A549 (cell line): ENCODE measurements at regions not wholly inside any gene's neighbourhood (a gene's known extent, or its start where the extent isn't known, plus 50 kb on each side); places are given as distances from the start of the nearest gene placed in this dataset.

ENCODE experiments used
- NR3C1 ChIP-seq: fragments of >200 bp; sonication (Bioruptor Twin); formaldehyde crosslinking; IDR thresholded peaks from 3 replicates; pipeline ENCODE4 v1.6.1; 2017
- TF ChIP-seq, protein P1 (sequence below): fragments of 450-650 bp; IDR thresholded peaks from 2 replicates; pipeline ENCODE4 v1.6.1; 2014; ENCODE audit warnings: antibody characterized with exemption
- TF ChIP-seq, protein P2 (sequence below): fragments of >200 bp; sonication (Bioruptor Twin); formaldehyde crosslinking; IDR thresholded peaks from 3 replicates; pipeline ENCODE4 v1.5.1; 2016

DNA sequence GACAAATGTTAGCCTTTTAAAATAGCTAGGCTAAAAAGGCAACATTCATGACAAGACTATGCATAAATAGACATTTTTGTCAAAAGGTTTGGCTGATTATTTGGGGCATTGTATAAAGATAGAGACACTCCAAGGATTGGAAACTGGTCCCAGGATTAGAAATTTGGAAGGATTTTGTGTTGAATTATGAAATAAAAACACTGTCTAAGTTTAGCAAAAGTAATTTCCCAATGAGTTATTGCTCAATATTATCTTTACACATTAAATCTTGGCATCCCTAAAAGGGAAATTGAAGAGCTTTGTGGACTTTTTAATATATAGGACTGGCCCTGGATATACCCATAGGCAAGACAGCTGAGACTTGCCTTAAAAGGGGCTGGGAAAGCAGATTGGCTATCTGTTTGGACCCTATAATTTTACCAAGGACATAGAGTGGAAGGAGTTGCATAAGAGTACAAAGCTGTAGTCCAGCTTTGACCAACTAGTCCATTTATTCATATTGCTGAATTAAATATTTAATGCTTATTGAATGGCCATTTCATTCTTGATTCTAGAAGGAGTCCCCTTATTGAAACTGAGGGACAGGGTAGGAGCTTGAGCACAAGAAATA, 382.7 kb downstream of the METTL15 start:
- TF ChIP-seq, protein P1, sequence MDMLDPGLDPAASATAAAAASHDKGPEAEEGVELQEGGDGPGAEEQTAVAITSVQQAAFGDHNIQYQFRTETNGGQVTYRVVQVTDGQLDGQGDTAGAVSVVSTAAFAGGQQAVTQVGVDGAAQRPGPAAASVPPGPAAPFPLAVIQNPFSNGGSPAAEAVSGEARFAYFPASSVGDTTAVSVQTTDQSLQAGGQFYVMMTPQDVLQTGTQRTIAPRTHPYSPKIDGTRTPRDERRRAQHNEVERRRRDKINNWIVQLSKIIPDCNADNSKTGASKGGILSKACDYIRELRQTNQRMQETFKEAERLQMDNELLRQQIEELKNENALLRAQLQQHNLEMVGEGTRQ: no peak
- no peak for TF ChIP-seq NR3C1
- TF ChIP-seq, protein P2, sequence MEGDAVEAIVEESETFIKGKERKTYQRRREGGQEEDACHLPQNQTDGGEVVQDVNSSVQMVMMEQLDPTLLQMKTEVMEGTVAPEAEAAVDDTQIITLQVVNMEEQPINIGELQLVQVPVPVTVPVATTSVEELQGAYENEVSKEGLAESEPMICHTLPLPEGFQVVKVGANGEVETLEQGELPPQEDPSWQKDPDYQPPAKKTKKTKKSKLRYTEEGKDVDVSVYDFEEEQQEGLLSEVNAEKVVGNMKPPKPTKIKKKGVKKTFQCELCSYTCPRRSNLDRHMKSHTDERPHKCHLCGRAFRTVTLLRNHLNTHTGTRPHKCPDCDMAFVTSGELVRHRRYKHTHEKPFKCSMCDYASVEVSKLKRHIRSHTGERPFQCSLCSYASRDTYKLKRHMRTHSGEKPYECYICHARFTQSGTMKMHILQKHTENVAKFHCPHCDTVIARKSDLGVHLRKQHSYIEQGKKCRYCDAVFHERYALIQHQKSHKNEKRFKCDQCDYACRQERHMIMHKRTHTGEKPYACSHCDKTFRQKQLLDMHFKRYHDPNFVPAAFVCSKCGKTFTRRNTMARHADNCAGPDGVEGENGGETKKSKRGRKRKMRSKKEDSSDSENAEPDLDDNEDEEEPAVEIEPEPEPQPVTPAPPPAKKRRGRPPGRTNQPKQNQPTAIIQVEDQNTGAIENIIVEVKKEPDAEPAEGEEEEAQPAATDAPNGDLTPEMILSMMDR: no peak
